Large intestine (tissue), 3 donors: ENCODE measurements at regions not wholly inside any gene's neighbourhood (a gene's known extent, or its start where the extent isn't known, plus 50 kb on each side); places are given as distances from the start of the nearest gene placed in this dataset.

Experiments
- DNase-seq, 2 donors: peaks; one replicate each; pipeline versions ENCODE4 v3.0.0 to v3.0.0-alpha.2; 2013
- H3K27ac ChIP-seq: one replicate; pipeline ENCODE4 v1.5.1; 2013; ENCODE audit warnings: low read length
- H3K27me3 ChIP-seq: 2 replicates; pipeline ENCODE4 v1.6.1; 2013; ENCODE audit warnings: low read length; ENCODE audit not compliant: control insufficient read depth, insufficient read depth
- H3K36me3 ChIP-seq: 2 replicates; pipeline ENCODE4 v1.6.1; 2013; ENCODE audit warnings: low read length; ENCODE audit not compliant: control insufficient read depth, insufficient read depth
- H3K4me1 ChIP-seq: one replicate; pipeline ENCODE4 v1.6.1; 2013; ENCODE audit warnings: low read length; ENCODE audit not compliant: control insufficient read depth, insufficient read depth
- H3K4me3 ChIP-seq: one replicate; pipeline ENCODE4 v1.5.1; 2013; ENCODE audit warnings: low read length
- H3K9me3 ChIP-seq: one replicate; pipeline ENCODE4 v1.6.1; 2013; ENCODE audit warnings: mild to moderate bottlenecking, low read depth, low read length, moderate library complexity; ENCODE audit not compliant: control insufficient read depth
- WGBS: methylation state at CpG from one replicate; pipeline ENCODE4 v1.1.5; 2013; ENCODE audit warnings: low lambda C conversion rate; ENCODE audit not compliant: insufficient coverage; 5-methylcytosine and 5-hydroxymethylcytosine counted together

DNA sequence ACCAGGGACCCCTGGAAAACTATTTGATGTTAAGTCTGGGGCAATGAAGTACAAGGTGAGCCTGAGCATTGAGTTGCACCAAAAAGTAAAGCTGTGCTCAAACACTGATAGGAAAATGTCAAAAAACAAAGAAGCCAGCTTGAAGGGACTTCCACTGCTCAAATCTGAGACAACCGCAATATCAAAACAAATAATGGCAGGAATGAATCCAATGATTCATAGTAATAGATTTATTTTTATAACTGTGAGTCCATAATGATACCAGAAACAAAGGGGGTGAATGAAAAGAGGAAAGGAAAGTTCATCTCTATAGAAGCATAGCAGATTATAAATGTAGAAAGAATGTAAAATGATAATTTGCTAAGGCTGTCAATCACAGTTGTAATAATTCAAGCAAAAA is 237.3 kb upstream of the ZBTB20 start:
- H3K9me3 ChIP-seq, result no peaks in the 10 kb centered on the region
- DNase-seq, result no peak
- H3K4me1 ChIP-seq, result no peaks in the 10 kb centered on the region
- WGBS, result 100% methylated on average over 1 of the region's 1 CpG
- no peak overlapping the region for H3K4me3 ChIP-seq
- no peak overlapping the region for H3K27ac ChIP-seq
- no peaks in the 10 kb centered on the region for H3K27me3 ChIP-seq
- no peaks in the 10 kb centered on the region for H3K36me3 ChIP-seq

GRCh38 chr3:115385774-115386730 is 237.3 kb upstream of the GAP43 start:
- H3K4me1 ChIP-seq, result no peaks in the 10 kb centered on the region
- H3K27me3 ChIP-seq, result no peaks in the 10 kb centered on the region
- 71% methylated on average over 2 of the region's 7 CpGs for WGBS
- H3K27ac ChIP-seq, result no peak overlapping the region
- DNase-seq, result no peak
- no peaks in the 10 kb centered on the region for H3K9me3 ChIP-seq
- no peak overlapping the region for H3K4me3 ChIP-seq
- no peaks in the 10 kb centered on the region for H3K36me3 ChIP-seq

- no peak overlapping the region for H3K4me3 ChIP-seq
- 91% methylated on average over 1 of the region's 1 CpG for WGBS
- H3K36me3 ChIP-seq, result no peaks in the 10 kb centered on the region
- DNase-seq, result no peak
- no peaks in the 10 kb centered on the region for H3K9me3 ChIP-seq
- H3K27ac ChIP-seq, result no peak overlapping the region
- no peaks in the 10 kb centered on the region for H3K4me1 ChIP-seq
- no peaks in the 10 kb centered on the region for H3K27me3 ChIP-seq
Measured at GRCh38 chr3:115388166-115388565, 235.1 kb upstream of the GAP43 start.

- Histone ChIP-seq H3K4me1 (no peaks in the 10 kb centered on the region), H3K9me3 (no peaks in the 10 kb centered on the region), H3K36me3 (no peaks in the 10 kb centered on the region), H3K4me3 (no peak overlapping the region), H3K27me3 (no peaks in the 10 kb centered on the region), H3K27ac (no peak overlapping the region)
- WGBS, result 80% methylated on average over 1 of the region's 3 CpGs
- no peak for DNase-seq
Measured at GRCh38 chr3:115388811-115389210, 234.5 kb upstream of the GAP43 start.

DNA sequence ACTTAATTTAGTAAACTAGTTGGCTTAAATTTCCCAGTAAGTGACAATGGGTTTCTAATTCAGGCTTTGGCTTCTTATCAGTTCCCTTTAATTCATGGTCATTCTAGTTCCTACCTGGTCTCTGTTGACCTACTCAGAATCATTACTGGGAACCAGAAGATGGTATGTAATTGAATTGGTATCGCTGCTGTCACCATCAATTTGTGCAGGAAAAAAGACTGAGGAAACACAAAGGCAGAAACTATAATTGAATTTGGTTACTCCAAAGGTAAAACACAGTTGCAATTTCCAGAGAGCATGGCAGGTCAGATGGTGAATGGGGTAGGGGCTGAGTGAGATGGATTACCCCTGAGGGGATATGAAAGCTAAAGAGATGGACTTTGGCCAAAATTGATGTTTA is 226.5 kb upstream of the GAP43 start:
- no CpG with 5 or more reads among the region's 1 CpG for WGBS
- Histone ChIP-seq H3K27ac (no peak overlapping the region), H3K36me3 (no peaks in the 10 kb centered on the region), H3K4me3 (no peak overlapping the region), H3K4me1 (no peaks in the 10 kb centered on the region), H3K9me3 (no peaks in the 10 kb centered on the region), H3K27me3 (no peaks in the 10 kb centered on the region)
- no peak for DNase-seq

DNA sequence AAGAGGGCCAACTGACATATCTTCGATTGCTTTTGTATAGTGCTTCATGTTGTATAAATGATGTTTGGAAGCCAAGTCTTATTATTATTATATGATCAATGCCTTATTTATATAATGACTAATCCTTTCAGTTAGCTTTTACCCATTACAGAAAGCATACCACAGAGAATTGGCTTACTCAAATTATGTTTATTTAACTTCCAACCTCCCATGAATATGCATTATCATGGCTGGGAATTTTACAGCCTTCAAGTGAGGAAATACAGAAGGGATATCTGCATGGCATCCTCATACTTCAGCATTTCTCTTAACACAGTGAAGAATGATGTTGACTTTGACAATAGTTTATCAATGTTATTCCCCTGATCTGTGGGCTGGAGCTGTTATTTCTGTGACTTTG is 225.9 kb upstream of the GAP43 start:
- WGBS, result 100% methylated on average over 1 of the region's 1 CpG

DNA sequence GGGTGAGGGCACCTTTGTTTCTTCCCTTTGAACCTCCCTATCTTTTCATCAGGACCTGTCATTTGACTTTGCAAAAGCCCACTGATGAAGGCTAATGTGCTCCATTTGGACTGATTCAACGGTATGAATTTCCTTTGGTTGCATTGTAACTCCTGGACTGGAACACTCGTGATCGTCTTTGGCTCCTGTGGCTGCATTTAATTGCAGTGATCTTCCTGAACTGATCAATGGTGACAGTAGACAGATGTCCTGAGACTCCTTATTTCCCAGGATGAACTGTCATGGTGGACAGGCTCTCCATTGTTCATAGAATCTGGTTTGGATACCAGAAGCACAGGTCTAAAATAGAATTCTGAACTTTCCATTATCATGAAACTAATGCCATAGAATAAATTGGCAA is 224.8 kb upstream of the GAP43 start:
- WGBS, result no CpG with 5 or more reads among the region's 3 CpGs
- no peaks in the 10 kb centered on the region for H3K36me3 ChIP-seq

More for the DNA sequence above, 225.9 kb upstream of the GAP43 start:
- DNase-seq, result no peak
- Histone ChIP-seq H3K9me3 (no peaks in the 10 kb centered on the region), H3K27me3 (no peaks in the 10 kb centered on the region), H3K4me3 (no peak overlapping the region), H3K4me1 (no peaks in the 10 kb centered on the region), H3K36me3 (no peaks in the 10 kb centered on the region), H3K27ac (no peak overlapping the region)

GRCh38 chr3:115399750-115400149 is 223.6 kb upstream of the GAP43 start:
- Histone ChIP-seq H3K36me3 (no peaks in the 10 kb centered on the region), H3K27ac (no peak overlapping the region), H3K4me1 (no peaks in the 10 kb centered on the region), H3K4me3 (no peak overlapping the region), H3K9me3 (no peaks in the 10 kb centered on the region), H3K27me3 (no peaks in the 10 kb centered on the region)
- no CpG with 5 or more reads among the region's 4 CpGs for WGBS
- no peak for DNase-seq

More for the DNA sequence above, 224.8 kb upstream of the GAP43 start:
- H3K4me3 ChIP-seq, result no peak overlapping the region
- no peaks in the 10 kb centered on the region for H3K4me1 ChIP-seq
- no peak overlapping the region for H3K27ac ChIP-seq
- DNase-seq, result no peak
- H3K9me3 ChIP-seq, result no peaks in the 10 kb centered on the region
- no peaks in the 10 kb centered on the region for H3K27me3 ChIP-seq

DNA sequence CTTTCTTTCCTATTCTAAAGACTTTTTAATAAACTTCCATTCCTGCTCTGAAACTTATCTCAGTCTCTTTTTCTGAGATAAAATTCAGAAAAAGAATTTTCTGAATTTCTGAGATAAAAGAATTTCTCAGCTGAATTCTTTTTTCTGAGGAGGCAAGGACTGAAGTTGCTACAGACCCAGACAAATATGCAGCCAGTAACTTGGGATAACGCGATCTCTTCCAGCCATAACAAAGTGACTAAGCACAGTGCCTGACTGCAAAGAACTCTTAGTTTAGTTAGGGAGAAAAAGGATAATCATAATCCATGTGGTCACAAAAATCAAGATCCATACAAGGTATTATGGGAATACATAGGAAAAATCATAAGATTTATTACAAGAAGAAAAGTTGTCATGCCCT is 222.0 kb upstream of the GAP43 start:
- WGBS, result no CpG with 5 or more reads among the region's 2 CpGs
- Histone ChIP-seq H3K9me3 (no peaks in the 10 kb centered on the region), H3K4me3 (no peak overlapping the region), H3K27ac (no peak overlapping the region), H3K4me1 (no peaks in the 10 kb centered on the region), H3K27me3 (no peaks in the 10 kb centered on the region), H3K36me3 (no peaks in the 10 kb centered on the region)
- no peak for DNase-seq

DNA sequence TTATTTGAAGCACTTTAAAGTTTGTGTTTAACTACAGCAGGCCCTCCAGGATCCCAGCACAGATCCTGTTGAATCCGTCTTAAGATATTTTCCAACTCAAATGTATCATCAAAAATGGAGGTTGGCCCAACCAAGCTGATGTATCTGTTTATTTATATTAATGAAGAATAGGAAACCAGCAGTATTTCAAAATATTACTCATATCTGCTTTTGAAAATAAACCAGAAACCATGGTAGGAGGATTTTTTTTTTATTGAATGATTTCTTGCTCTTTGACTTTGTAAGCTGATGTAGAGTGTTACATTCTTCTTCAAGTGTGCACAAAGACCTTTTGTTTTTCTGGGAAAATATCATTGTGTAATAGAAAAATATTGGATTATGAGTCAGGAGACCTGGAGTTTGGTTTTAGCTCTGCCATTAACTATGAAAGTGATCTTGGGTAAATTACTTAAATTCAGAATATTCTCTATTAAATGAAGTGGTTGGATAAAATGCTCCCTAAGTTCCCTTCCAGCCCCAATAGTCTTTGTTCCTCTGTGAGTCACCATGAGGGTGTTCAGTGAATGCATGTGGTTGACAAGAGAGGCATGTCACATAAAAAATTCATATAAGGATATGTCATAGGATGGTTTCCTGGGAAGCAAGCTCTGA is 221.3 kb upstream of the GAP43 start:
- Histone ChIP-seq H3K27ac (no peak overlapping the region), H3K4me3 (no peak overlapping the region), H3K27me3 (no peaks in the 10 kb centered on the region), H3K9me3 (no peaks in the 10 kb centered on the region), H3K36me3 (no peaks in the 10 kb centered on the region), H3K4me1 (no peaks in the 10 kb centered on the region)
- no CpG with 5 or more reads among the region's 1 CpG for WGBS
- DNase-seq, result no peak
